Right renal cortex interstitium (tissue), 3 donors: ENCODE measurements at regions not wholly inside any gene's neighbourhood (a gene's known extent, or its start where the extent isn't known, plus 50 kb on each side); places are given as distances from the start of the nearest gene placed in this dataset.
A peak's percentile ranks its signal among the peaks of the same experiment; 100 is the strongest.

Experiments
- DNase-seq, 3 donors: peaks; one replicate each; pipeline ENCODE4 v3.0.0-alpha.2; 2013; ENCODE audit warnings: low read depth in 3 of 3, low spot score in 2 of 3

- no peak for DNase-seq
Measured at GRCh38 chr2:201968476-201968875, 65.2 kb upstream of the FZD7 start.

GRCh38 chr2:201969241-201969937, 64.3 kb upstream of the FZD7 start:
- no peak for DNase-seq

DNA sequence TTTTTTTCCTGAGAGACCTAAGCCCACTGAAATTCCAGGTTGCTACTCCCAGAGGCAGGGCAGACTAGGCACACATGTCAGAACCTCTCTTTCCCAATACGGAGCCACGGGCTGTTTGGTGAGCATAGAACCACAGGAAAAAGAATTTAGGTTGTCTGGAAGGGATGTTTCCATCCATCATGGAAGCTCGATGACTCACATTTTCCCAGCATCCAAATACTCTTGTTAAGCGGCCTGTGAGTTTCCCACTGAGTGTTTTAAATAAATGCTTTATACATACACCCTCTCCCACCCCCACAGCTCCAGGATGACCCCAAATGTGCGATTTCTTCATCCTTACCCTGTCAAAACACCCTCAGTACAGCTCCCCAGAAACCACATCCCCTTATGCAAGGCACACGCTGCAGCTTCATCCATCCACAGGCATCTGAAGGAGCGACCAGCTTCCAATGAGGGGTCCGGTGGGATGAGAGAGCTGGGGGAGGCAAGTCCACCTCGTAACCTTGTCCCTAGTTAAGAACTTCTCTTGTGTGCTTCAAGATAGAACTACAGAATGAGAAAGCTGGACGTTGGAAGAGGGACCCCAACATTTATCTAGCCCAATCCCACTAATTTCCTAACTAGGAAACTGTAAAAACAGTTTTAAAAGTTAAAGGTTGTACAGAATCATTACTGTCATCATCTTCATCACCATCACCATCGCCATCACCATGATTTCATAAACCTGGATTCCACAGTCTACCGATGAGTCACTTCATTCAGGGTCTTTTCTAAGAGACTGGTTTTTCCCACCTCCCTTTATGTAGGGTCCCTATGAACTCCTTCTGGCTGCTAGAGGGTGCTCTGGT, 63.5 kb upstream of the FZD7 start:
- no peak for DNase-seq

- DNase-seq = no peak
Measured at GRCh38 chr2:201970786-201971108, 62.9 kb upstream of the FZD7 start.

- DNase-seq = no peak
Measured at GRCh38 chr2:201971531-201972228, 62.0 kb upstream of the FZD7 start.

DNA sequence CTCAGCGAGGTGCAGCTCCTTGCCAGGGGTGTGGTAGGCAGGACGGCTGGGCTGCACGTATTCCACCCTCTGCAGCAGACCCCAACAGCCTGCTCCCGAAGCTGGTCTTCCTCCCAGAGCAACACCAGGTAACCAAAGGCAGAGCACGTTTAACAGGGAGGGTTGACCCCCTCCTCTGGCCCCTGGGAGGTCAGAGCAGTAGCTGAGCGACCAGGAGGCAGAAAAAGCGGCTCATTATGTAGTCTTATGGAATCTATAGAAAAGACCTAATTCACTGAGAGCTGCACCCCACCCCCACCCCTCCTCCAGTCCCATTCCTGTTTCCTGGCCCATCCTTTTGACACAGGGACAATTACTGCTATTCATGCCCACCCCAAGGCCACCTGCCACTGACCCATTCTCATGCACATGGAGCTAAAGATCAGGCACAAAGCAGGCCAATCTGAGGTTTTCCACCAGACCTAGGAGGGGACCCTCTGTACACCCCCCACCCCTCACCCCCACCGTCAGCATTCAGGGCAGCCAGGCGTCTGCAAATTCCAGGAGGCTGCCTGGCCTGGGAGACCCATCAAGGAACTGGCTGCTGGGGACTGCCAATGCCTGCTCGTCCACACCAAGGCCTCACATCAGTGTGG, 60.9 kb upstream of the FZD7 start:
- no peak for DNase-seq

GRCh38 chr2:201973305-201973928, 60.2 kb upstream of the FZD7 start:
- DNase-seq = no peak

- no peak for DNase-seq
Measured at GRCh38 chr2:201974171-201975100, 59.2 kb upstream of the FZD7 start.

GRCh38 chr2:201975434-201975833, 58.2 kb upstream of the FZD7 start:
- no peak for DNase-seq

DNA sequence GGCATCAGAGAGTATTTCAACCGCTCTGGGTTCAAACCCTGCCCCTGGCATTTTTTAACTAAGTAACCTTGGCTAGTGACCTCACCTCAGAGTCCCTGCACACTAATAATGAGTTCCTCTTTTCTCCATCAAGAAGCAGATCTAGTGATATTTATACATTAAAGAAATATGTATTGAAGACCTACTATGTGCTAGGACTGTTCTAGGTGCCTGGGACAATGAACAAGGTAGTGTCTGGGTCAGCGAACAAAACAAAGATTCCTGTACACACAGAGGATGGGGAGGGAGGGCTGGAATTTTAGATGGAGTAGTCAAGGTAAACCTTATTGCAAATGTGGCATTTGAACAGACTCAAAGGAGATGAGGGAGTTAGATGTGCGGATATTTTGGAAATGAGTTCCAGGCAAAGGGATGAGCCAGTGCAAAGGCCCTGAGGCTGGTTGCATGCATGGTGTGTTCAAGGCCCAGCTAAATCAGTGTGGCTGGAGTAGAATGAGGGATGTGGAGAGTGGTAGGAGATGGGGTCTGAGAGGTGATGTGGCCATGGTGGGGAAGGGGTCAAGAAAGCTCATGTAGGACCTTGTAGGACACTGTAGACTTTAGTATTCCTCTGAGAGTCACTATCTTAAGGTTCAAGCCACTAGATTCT, 57.6 kb upstream of the FZD7 start:
- DNase-seq = no peak

- DNase-seq = no peak
Measured at GRCh38 chr2:201977651-201978050, 56.0 kb upstream of the FZD7 start.

DNA sequence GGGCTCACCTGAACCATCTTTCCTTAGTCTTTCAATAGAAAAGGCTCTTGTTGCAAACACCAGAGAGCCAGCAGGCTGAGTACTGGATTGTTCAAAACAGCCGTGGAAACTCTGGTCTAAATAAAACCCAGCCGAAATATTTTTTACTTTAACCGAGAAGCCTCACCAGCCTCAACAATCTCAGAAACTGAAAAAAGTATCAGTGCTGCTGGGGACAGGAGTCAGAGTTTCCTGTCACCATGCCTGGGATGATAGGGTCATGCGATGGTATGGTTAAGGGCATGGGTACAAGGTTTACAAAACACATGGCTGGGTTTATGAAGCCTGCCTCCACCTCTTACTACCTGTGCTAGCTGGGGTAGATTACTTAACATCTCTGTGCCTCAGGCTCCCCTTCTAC, 55.3 kb upstream of the FZD7 start:
- no peak for DNase-seq

DNA sequence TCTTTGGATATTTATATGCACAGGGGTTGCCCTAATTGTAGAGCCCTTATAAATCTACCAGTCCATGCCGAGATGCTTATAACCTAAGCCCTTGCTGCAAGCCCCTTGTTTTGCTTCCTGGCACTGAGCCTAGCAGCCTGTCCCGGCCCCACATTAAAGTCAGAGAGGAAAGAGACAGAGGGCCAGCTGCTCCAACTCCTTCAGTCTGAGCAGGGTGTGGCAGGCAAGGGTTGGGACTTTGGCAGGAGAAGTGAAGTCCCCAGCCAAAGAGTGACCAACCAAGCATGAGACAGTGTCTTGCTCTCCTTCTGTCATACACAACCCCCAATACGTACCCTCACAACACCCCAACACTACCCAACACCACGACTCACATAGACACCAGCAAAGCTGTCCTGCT, 54.7 kb upstream of the FZD7 start:
- peak in 2 of 3 donors; percentile 34 to 39 for DNase-seq

DNA sequence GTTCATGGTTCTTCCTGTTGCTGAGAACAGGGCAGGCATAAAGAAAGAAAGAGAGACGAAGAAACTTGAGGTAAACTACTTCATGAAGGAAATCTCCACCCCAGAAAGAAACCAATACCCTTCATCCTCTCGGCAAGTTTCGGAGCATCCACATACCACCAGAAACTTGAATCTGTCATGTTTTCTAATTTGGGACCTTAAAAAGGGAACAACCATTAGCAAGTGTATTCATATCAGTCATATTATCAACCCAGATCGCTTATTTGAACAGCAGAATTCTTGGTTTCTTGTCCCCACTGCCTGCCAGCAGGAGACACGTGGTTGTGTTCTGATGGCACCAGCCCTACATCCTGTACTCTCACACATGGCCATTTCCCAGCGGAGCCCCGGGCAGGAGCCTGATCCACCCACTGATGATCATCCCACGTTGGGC, 53.2 kb upstream of the FZD7 start:
- no peak for DNase-seq

GRCh38 chr2:201980946-201981345, 52.7 kb upstream of the FZD7 start:
- no peak for DNase-seq

GRCh38 chr2:201983174-201983573, 50.5 kb upstream of the FZD7 start:
- no peak for DNase-seq

DNA sequence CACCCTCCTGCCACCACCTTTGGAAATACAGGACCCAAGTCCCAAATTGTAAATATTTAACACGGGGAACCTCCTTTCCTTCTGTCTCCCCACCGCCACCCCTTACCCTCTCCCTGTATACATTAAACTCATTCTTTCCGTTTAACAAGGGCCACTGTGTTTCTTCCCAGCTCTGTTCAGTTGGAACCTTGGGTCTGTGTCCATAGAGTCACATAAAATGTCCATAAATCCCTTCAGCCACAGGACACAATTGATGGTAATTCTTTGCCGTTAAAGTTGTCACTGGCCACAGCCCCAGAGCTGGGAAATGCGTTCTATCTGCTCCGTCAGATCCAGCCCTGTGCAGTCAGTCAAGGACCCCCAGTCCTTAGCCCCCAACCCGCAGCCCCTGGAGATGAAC, 49.9 kb upstream of the FZD7 start:
- no peak for DNase-seq
